Spleen (tissue), 7 donors: ENCODE measurements at regions not wholly inside any gene's neighbourhood (a gene's known extent, or its start where the extent isn't known, plus 50 kb on each side); places are given as distances from the start of the nearest gene placed in this dataset.

Experiments
- POLR2AphosphoS5 ChIP-seq, 3 donors: sonication (generic); formaldehyde crosslinking; IDR thresholded peaks; one replicate each; pipeline ENCODE4 v1.5.1; 2017; ENCODE audit warnings: antibody characterized with exemption in 3 of 3
- TF ChIP-seq, protein P1 (sequence below), 11 experiments: fragments of 200-600 bp in 7 of 11; fragments of 450-650 bp in 4 of 11; sonication (generic) in 4 of 11; IDR thresholded peaks in 8 of 11; conservative IDR thresholded peaks in 3 of 11; 1 replicate in 7 of 11; 2 replicates in 4 of 11; pipeline versions ENCODE4 v1.4.0 to v1.8.0; 2016 to 2021; ENCODE audit warnings: antibody characterized with exemption in 11 of 11, inconsistent platforms in 4 of 11, mild to moderate bottlenecking in 1 of 11
- donor health status: DM: no; HTN: no; CAD: no; lungs with moderate emphysema.
- donor health status: DM: no; HTN: no; CAD: no.
- donor health status: DM: no; HTN: no; CAD: no.

DNA sequence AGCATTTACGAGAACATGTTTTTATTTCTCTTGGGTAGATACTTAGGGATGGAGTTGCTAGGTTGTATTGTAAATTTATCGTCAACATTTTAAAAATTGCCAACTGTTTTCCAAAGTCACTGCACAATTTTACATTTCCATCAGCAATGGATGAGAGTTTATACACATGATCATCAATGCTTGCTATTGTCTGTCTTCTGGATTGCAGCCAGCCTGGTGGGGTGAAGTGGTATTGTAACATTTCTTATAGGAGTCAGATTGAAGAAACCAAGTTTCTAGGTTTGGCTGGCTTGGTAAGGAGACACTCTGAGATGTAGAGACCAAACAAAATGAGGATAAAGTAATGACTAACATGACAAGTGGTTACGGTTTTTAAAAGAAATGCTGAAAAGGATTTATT, 57.1 kb upstream of the HDDC2 start:
- TF ChIP-seq, protein P1, sequence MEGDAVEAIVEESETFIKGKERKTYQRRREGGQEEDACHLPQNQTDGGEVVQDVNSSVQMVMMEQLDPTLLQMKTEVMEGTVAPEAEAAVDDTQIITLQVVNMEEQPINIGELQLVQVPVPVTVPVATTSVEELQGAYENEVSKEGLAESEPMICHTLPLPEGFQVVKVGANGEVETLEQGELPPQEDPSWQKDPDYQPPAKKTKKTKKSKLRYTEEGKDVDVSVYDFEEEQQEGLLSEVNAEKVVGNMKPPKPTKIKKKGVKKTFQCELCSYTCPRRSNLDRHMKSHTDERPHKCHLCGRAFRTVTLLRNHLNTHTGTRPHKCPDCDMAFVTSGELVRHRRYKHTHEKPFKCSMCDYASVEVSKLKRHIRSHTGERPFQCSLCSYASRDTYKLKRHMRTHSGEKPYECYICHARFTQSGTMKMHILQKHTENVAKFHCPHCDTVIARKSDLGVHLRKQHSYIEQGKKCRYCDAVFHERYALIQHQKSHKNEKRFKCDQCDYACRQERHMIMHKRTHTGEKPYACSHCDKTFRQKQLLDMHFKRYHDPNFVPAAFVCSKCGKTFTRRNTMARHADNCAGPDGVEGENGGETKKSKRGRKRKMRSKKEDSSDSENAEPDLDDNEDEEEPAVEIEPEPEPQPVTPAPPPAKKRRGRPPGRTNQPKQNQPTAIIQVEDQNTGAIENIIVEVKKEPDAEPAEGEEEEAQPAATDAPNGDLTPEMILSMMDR (IDR thresholded peaks at IDR 0.05 in 8 of 11, conservative IDR thresholded peaks at IDR 0.05 in 3 of 11) = no peak
- no peak for TF ChIP-seq POLR2AphosphoS5 (IDR thresholded peaks at IDR 0.05)
